GM21381 (cell line): ENCODE measurements at regions not wholly inside any gene's neighbourhood (a gene's known extent, or its start where the extent isn't known, plus 50 kb on each side); places are given as distances from the start of the nearest gene placed in this dataset.

Experiments
- ATAC-seq: cut with Tn5 transposase; IDR thresholded peaks from one replicate; pipeline ENCODE4 v1.9.1; 2021; ENCODE audit warnings: mild to moderate bottlenecking, moderate library complexity; ENCODE audit not compliant: unreplicated experiment

- ATAC-seq = no peak
These were observed 185.4 kb downstream of the TTLL7 start for GRCh38 chr1:83813576-83813975.

DNA sequence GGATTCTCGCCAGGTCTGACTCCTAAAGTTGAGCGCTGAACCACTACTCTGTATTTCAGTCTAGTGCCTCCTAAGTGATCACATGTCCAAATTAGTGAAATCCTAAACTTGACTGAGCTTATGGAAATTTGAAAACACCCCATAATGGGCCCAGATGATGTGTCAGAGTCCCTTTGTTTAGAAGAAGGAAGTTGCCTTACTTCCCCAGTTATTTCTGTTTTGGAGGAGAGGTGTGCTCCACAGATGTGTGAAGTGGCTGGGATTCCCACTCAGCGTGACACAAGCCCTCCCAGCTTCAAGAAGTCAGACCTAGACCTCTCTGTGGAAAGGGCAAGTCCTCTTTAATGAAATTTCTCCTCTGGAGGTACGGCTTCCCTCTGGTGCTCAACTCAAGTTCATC, 188.8 kb downstream of the TTLL7 start:
- no peak for ATAC-seq

DNA sequence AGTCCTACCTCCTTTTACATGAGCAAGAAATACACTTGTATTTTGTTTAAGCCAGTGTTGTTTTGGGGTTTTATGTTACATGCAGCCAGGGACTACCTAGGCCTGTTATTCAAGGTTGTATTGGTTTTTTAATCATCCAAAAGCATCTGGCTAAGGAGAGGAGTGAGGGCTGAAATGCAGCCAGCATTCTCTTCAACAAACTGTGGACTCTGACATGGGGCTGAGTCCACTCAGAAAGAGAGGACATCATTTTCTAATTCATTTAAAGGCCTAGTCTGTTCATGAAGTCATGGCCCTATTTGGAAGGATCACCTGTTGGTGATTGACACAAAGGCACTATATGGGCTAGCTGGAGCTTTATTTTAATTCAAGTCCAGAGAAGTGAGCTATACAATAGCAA, 190.4 kb downstream of the TTLL7 start:
- ATAC-seq = no peak

- ATAC-seq = no peak
These were observed 191.1 kb downstream of the TTLL7 start for GRCh38 chr1:83807821-83808220.

GRCh38 chr1:83807231-83807630, 191.7 kb downstream of the TTLL7 start:
- ATAC-seq = no peak

- no peak for ATAC-seq
These were observed 193.0 kb downstream of the TTLL7 start for GRCh38 chr1:83805921-83806320.

DNA sequence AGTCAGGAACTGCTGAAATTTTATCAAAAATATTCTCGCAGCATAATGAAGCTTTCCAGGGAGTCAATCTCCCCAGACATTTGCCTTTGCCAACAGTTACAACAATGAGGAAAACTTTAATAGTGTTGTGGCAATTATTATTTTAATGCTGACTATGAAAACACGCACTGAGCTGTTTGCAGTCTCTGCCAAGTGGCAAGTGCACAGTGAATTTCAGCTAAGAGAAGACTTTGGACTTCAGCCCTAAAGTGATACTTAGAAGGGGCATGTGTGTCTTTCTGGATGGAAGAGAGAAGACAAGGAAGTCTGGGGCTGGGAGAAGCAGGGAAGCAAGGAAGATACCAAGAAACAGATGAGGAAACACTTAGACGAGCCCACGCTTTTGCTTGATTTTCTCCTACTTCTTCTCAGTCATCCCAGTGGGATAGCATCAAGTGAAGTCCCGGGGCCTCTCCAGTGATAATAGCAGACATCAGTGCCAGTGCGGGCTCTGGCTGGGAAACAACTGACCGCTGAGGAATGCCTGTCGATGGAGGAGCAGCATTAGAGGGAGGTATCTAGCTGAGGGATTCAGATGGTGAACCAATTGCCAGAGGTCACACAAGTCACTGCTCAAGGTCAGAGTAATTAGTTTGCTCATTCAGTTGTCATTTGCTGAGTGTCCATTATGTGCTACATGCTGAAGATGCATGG, 196.3 kb downstream of the TTLL7 start:
- ATAC-seq = no peak

DNA sequence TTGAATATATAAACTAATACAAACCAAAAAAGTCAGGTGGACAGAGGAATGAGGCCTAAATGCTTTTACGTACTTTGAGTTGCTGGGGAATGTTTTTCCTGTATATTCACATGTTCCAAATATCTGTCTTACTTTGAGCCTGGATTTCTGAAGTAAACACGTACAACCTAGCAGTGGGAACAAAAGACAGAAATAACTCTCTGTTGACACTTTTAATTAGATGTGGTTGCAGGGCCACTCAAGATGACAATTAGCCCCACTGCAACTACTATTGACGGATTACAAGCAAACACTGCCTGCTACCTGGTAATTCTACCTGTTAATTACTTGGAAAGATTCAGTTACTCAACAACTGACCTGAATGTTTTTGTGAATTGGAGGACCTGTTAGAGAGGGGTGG, 196.9 kb downstream of the TTLL7 start:
- no peak for ATAC-seq

GRCh38 chr1:83800066-83800465, 198.9 kb downstream of the TTLL7 start:
- no peak for ATAC-seq

- ATAC-seq = no peak
These were observed 199.3 kb downstream of the TTLL7 start for GRCh38 chr1:83799594-83799993.

DNA sequence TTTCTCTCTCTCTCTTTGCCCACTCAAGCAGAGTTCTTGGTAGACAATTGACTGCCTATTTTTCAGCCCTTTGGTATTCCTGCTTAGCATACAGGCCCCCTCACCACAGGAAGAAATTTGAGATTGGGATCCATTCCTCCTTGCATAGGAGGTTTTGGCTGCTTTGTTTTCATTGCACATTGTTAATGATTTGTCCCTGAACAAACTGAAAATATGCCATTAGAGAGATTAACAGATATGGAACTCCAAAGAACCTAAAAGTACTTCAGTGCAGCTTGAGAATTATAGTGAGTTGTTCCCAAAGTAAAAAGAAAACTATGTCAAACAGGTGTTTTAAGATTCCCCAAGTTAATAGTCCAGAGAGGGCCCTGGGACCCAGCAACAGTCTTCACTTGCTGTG, 200.0 kb downstream of the TTLL7 start:
- ATAC-seq = no peak

GRCh38 chr1:83796409-83796808, 202.5 kb downstream of the TTLL7 start:
- ATAC-seq = no peak

- ATAC-seq = peak; percentile 72
These were observed 204.5 kb downstream of the TTLL7 start for GRCh38 chr1:83794384-83794783.

- no peak for ATAC-seq
These were observed 207.0 kb downstream of the TTLL7 start for GRCh38 chr1:83791821-83792437.

GRCh38 chr1:83790446-83790845, 208.5 kb downstream of the TTLL7 start:
- ATAC-seq = no peak

- no peak for ATAC-seq
These were observed 211.5 kb downstream of the TTLL7 start for GRCh38 chr1:83787246-83787998.

DNA sequence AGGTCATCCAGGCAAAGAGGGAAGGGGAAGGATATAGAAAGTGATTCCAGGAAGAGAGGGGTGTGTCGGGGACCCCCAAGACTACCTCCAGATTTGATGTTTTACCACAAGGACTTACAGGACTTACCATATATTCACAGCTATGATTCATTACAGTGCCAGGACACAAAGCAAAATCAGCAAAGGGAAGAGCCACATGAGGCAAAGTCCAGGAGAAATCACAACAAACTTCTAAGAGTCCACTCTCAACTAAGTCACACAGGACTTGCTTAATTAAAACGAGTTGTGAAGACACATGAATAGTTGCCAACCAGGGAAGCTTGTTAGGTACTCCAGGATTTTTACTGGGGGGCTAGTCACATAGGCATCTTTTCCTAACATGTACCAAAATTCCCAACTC, 217.3 kb downstream of the TTLL7 start:
- no peak for ATAC-seq

DNA sequence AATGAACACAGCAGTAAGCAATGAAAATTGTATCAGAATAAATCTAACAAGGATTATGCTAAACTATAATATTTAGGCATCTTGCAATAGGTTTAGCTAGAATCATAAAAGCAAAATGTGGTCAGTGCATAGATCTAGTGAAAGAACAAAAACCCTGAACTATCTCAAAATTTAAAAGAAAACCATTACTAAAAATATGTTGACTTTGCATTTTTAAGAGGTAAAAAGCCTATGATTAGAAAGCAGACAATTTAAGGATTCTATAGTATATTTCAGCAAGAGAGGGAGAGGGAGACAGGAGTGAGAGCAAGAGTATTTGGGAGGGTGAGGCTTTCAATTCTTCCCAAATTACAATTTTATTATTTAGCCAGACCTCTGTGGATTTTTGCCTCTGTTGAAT, 219.4 kb downstream of the TTLL7 start:
- no peak for ATAC-seq

GRCh38 chr1:83777758-83778101, 221.2 kb downstream of the TTLL7 start:
- no peak for ATAC-seq

DNA sequence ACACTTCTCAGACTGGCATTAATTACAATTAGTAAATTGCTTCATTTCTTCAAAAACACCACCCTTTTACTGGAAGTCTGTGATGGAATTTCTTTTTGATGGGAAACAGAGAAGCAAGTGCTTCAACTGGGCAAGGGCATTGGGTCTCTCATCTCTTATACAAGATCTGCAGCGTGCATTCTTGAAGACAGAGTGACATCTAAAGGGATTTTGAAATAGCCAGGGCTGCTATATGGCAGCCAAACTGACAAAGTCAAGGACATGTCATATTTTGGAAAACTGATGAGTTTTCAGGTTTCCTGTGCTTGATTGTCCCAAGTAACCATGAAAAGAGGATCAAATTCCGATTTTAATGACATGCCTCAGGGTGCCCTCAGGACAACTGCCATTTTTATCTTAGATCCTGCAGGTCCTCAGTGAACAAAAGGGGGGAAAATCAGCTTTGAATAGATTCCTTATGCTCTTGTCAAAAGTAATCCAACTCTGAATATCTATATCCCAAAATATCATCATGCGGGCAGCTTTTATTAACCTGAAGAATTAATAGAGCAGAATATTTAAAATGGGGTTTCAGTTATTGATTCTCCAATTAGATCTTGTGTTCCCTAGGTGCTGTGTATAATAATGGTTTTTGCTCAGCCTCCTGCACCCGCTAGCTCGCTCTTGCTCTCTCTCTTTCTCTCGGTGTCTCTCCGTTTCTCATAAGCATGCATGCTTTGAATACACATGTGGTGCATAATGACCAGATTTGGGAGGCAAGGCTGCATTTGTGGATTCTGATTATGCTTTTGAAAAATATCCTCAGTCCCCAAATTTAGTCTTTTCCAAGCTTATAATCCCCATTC, 221.8 kb downstream of the TTLL7 start:
- no peak for ATAC-seq

DNA sequence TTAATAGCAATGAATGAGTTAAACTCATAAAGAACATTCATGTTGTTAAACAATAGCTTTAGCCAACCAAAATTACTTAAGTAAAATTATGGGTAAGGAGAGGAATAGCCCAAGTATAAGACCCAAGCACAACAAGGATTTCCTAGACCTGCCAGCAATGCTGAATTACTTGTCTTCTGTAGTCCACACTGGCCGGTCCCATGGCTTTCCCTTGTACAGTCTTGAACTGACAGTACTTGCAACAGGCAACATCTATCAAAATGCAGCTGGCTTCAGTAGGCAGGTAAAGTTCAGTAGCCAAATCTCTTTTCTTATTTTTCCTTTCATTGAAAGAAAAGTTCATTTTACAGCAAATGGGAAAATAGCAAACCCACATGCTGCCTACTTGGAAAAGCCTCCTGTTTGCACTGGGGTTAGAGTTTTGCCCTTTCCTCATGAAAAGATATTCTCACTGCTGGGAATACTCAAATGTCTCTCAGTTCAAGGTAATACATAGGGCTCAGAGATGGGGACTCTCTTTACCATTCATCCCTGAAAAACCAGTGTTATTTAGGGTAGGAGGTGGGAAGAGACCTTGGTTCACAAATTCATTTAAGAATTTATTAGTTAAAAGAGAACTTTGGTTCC, 222.8 kb downstream of the TTLL7 start:
- ATAC-seq = no peak
